HEK293T (cell line): ENCODE measurements at regions not wholly inside any gene's neighbourhood (a gene's known extent, or its start where the extent isn't known, plus 50 kb on each side); places are given as distances from the start of the nearest gene placed in this dataset.

ENCODE experiments used
- ARNT ChIP-seq: fragments of 450-650 bp; IDR thresholded peaks from 2 replicates; pipeline ENCODE4 v1.6.1; 2017; ENCODE audit warnings: mild to moderate bottlenecking
- BHLHE40 ChIP-seq: fragments of 450-650 bp; IDR thresholded peaks from 2 replicates; pipeline ENCODE4 v1.6.1; 2016; ENCODE audit warnings: mild to moderate bottlenecking, moderate library complexity, borderline replicate concordance
- CTBP1 ChIP-seq: fragments of 450-650 bp; IDR thresholded peaks from 2 replicates; pipeline ENCODE4 v1.6.1; 2016; ENCODE audit warnings: borderline replicate concordance
- ELF4 ChIP-seq: fragments of 450-650 bp; IDR thresholded peaks from 2 replicates; pipeline ENCODE4 v1.6.1; 2017; ENCODE audit warnings: antibody characterized with exemption
- FOXA1 ChIP-seq: fragments of 450-650 bp; IDR thresholded peaks from 2 replicates; pipeline ENCODE4 v1.6.1; 2016; ENCODE audit warnings: mild to moderate bottlenecking
- FOXM1 ChIP-seq: fragments of 450-650 bp; IDR thresholded peaks from 2 replicates; pipeline ENCODE4 v1.6.1; 2017; ENCODE audit warnings: mild to moderate bottlenecking, borderline replicate concordance
- NFRKB ChIP-seq: fragments of 450-650 bp; IDR thresholded peaks from 2 replicates; pipeline ENCODE4 v1.6.1; 2016; ENCODE audit warnings: mild to moderate bottlenecking, moderate library complexity
- SP1 ChIP-seq: fragments of 450-650 bp; IDR thresholded peaks from 2 replicates; pipeline ENCODE4 v1.6.1; 2017
- TARDBP ChIP-seq: fragments of 450-650 bp; IDR thresholded peaks from 2 replicates; pipeline ENCODE4 v1.6.1; 2016
- ZNF384 ChIP-seq: fragments of 450-650 bp; IDR thresholded peaks from 2 replicates; pipeline ENCODE4 v1.6.1; 2016

- no peak for TF ChIP-seq ZNF384
- TF ChIP-seq ARNT, result no peak
- TF ChIP-seq BHLHE40, result no peak
- no peak for TF ChIP-seq FOXA1
- no peak for TF ChIP-seq NFRKB
- TF ChIP-seq ELF4, result no peak
- TF ChIP-seq TARDBP, result no peak
- no peak for TF ChIP-seq SP1
- no peak for TF ChIP-seq FOXM1
- TF ChIP-seq CTBP1, result no peak
Observed at GRCh38 chr12:4992871-4993270, 50.8 kb upstream of the KCNA5 start.
